ENCODE measurements at regions not wholly inside any gene's neighbourhood (a gene's known extent, or its start where the extent isn't known, plus 50 kb on each side); places are given as distances from the start of the nearest gene placed in this dataset.
A peak's percentile ranks its signal among the peaks of the same experiment; 100 is the strongest.

DNA sequence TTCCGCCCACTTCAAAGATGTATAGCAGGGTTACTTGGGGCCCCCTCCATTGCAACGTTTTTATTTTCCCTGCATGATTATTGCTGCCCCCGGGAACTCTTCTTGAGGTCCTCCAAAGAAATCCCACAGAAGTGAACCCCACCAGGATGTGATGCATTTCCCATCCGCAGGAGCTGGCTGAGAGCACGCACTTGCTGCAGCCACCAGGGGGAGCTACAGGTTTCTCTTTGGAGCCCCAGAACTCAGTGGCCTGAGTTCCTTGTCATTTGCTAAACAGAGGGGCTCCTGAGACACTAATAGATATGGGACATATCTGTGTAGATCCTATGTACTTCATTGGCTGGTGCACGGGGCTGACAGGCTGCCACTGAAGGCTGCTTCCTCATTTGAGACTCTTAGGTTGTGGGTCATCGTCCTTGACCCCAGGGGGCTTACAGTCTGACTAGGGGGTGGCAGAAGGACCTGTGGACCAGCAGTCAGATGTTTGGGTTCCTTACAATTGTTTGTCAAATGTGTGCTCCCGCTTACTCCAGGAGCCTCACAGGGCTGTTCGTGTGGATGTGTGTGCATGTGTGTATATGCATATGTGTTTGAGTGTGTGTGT lies 52.3 kb upstream of the ENO4 start:
- Histone ChIP-seq H3K27ac (ENCODE audit: insufficient read depth, low read depth, low read length) (no peak overlapping the region), H4K20me1 (replicated peaks; ENCODE audit: control insufficient read depth, extremely low read depth, insufficient read depth, low read length) (no peaks in the 10 kb centered on the region), H3K9me1 (replicated peaks; ENCODE audit: control insufficient read depth, extremely low read depth, insufficient read depth, low read length) (no peaks in the 10 kb centered on the region), H3K4me2 (ENCODE audit: insufficient read depth, low read length) (no peak overlapping the region), H3K4me1 (ENCODE audit: control insufficient read depth, extremely low read depth, insufficient read depth, low read length) (no peaks in the 10 kb centered on the region), H3K9me3 (replicated peaks; ENCODE audit: control insufficient read depth, insufficient read depth, low read length) (no peaks in the 10 kb centered on the region), H3K27me3 (ENCODE audit: control insufficient read depth in 2 of 2, insufficient read depth in 2 of 2, low read length in 2 of 2) (no peaks in the 10 kb centered on the region), H3K36me3 (ENCODE audit: control insufficient read depth in 2 of 2, extremely low read depth in 1 of 2, insufficient read depth in 2 of 2, low read length in 2 of 2) (no peaks in the 10 kb centered on the region), H2AFZ (ENCODE audit: low read depth, low read length) (no peak overlapping the region), H3K9ac (replicated peaks; ENCODE audit: extremely low read depth, insufficient read depth, low read length) (no peak overlapping the region), H3K4me3 (replicated peaks in 1 of 3; ENCODE audit: insufficient read depth in 1 of 3, low read depth in 1 of 3, low read length in 3 of 3) (no peak overlapping the region), H3K79me2 (ENCODE audit: control insufficient read depth, insufficient read depth, low read length) (no peaks in the 10 kb centered on the region)
- CTCF ChIA-PET = interaction anchor here (0.6 to 7.0 kb wide), 29 partner anchors 9 to 469 kb away, joined by 3 to 344 read pairs (median 3); no protein-coding TSS in a partner anchor
- POLR2A ChIA-PET = interaction anchor here (1.0 kb wide), 1 partner anchor 370 kb away, joined by 3 read pairs; no protein-coding TSS in a partner anchor
- intact Hi-C loops (cut with micrococcal nuclease) (loop anchor here (1.0 to 10.0 kb wide), 5 partner anchors 40 to 378 kb away; no protein-coding TSS in a partner anchor), dilution Hi-C loops (cut with MboI; ENCODE audit: extremely low pct_ligation_motif_present, low sequenced_read_pairs) (no loop called here)
- DNase-seq (ENCODE audit: low read depth, low spot score) (peak; percentile 69), FAIRE-seq (peak; percentile 52)
- no TSS peak for BruUV-seq (replicated peaks)
- TF ChIP-seq GATA2 (IDR thresholded peaks at IDR 0.05; ENCODE audit: insufficient read depth, insufficient read length, low read depth, low read length) (no peak), FOS (IDR thresholded peaks at IDR 0.05; ENCODE audit: borderline replicate concordance, insufficient read depth, low read length) (peak; percentile 12)
- TF ChIP-seq, protein P1, sequence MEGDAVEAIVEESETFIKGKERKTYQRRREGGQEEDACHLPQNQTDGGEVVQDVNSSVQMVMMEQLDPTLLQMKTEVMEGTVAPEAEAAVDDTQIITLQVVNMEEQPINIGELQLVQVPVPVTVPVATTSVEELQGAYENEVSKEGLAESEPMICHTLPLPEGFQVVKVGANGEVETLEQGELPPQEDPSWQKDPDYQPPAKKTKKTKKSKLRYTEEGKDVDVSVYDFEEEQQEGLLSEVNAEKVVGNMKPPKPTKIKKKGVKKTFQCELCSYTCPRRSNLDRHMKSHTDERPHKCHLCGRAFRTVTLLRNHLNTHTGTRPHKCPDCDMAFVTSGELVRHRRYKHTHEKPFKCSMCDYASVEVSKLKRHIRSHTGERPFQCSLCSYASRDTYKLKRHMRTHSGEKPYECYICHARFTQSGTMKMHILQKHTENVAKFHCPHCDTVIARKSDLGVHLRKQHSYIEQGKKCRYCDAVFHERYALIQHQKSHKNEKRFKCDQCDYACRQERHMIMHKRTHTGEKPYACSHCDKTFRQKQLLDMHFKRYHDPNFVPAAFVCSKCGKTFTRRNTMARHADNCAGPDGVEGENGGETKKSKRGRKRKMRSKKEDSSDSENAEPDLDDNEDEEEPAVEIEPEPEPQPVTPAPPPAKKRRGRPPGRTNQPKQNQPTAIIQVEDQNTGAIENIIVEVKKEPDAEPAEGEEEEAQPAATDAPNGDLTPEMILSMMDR (IDR thresholded peaks at IDR 0.05; ENCODE audit: extremely low read depth in 1 of 2, insufficient read depth in 1 of 2, low read depth in 1 of 2, low read length in 2 of 2) = peak; percentile 89 to 95

DNA sequence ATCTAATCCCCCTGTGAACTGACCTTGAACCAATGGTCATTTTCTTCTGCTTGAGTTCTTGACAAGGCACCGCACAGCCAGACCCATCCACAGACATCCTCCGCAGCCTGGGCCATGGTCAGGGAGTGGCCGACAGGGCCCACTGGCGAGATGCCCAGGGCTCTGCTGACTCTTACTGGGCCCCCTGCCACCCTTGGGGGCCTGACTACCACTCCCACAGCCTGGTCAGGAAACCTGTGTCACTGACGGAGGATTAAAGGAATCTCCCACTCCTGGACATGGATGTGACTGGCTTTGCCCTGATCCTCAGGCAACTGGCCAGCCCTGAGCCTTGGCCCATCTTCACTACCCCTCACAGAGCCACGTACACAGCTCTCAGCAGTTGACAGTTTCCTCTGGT lies 50.4 kb upstream of the ENO4 start:
- H3K4me2 ChIP-seq (ENCODE audit: insufficient read depth, low read length) = no peak overlapping the region
- no peak overlapping the region for H3K27ac ChIP-seq (ENCODE audit: insufficient read depth, low read depth, low read length)
- no peak overlapping the region for H3K4me3 ChIP-seq (replicated peaks in 1 of 3; ENCODE audit: insufficient read depth in 1 of 3, low read depth in 1 of 3, low read length in 3 of 3)
- FAIRE-seq = no peak
- intact Hi-C loops (cut with micrococcal nuclease) (loop anchor here (10.0 kb wide), 1 partner anchor 276 kb away; no protein-coding TSS in a partner anchor), dilution Hi-C loops (cut with MboI; ENCODE audit: extremely low pct_ligation_motif_present, low sequenced_read_pairs) (no loop called here)
- POLR2A ChIA-PET = no interaction called here
- TF ChIP-seq, protein P2, sequence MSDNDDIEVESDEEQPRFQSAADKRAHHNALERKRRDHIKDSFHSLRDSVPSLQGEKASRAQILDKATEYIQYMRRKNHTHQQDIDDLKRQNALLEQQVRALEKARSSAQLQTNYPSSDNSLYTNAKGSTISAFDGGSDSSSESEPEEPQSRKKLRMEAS (IDR thresholded peaks at IDR 0.05; ENCODE audit: insufficient read depth, insufficient read length) = no peak
- H3K9ac ChIP-seq (replicated peaks; ENCODE audit: extremely low read depth, insufficient read depth, low read length) = no peak overlapping the region
- no peak for DNase-seq (ENCODE audit: low read depth, low spot score)
- no peaks in the 10 kb centered on the region for H4K20me1 ChIP-seq (replicated peaks; ENCODE audit: control insufficient read depth, extremely low read depth, insufficient read depth, low read length)
- no peaks in the 10 kb centered on the region for H3K9me1 ChIP-seq (replicated peaks; ENCODE audit: control insufficient read depth, extremely low read depth, insufficient read depth, low read length)
- no peaks in the 10 kb centered on the region for H3K27me3 ChIP-seq (ENCODE audit: control insufficient read depth in 2 of 2, insufficient read depth in 2 of 2, low read length in 2 of 2)
- no peaks in the 10 kb centered on the region for H3K4me1 ChIP-seq (ENCODE audit: control insufficient read depth, extremely low read depth, insufficient read depth, low read length)
- H3K79me2 ChIP-seq (ENCODE audit: control insufficient read depth, insufficient read depth, low read length) = no peaks in the 10 kb centered on the region
- no TSS peak for BruUV-seq (replicated peaks)
- no peak overlapping the region for H2AFZ ChIP-seq (ENCODE audit: low read depth, low read length)
- H3K9me3 ChIP-seq (replicated peaks; ENCODE audit: control insufficient read depth, insufficient read depth, low read length) = no peaks in the 10 kb centered on the region
- CTCF ChIA-PET = interaction anchor here (1.2 to 7.0 kb wide), 3 partner anchors 11 to 377 kb away, joined by 9 to 344 read pairs (median 31); no protein-coding TSS in a partner anchor
- no peaks in the 10 kb centered on the region for H3K36me3 ChIP-seq (ENCODE audit: control insufficient read depth in 2 of 2, extremely low read depth in 1 of 2, insufficient read depth in 2 of 2, low read length in 2 of 2)
